ENCODE measurements at regions not wholly inside any gene's neighbourhood (a gene's known extent, or its start where the extent isn't known, plus 50 kb on each side); places are given as distances from the start of the nearest gene placed in this dataset.

GRCh38 chr3:135911110-135911509 is 54.4 kb upstream of the PPP2R3A start:
- TF ChIP-seq TAF1 (IDR thresholded peaks at IDR 0.05; ENCODE audit: borderline replicate concordance, low read depth, low read length) (no peak), POLR2A (IDR thresholded peaks at IDR 0.05; ENCODE audit: low read depth, low read length) (no peak), POLR2AphosphoS5 (IDR thresholded peaks at IDR 0.05; ENCODE audit: low read depth, low read length) (no peak)
